Neural cell (in vitro differentiated cells): ENCODE measurements at regions not wholly inside any gene's neighbourhood (a gene's known extent, or its start where the extent isn't known, plus 50 kb on each side); places are given as distances from the start of the nearest gene placed in this dataset.
"Not testable (repeated sequence)": the region's sequence is repeated elsewhere in the genome, so short reads cannot be mapped to it uniquely, and the experiment has no call there.

Experiments
- H2AFZ ChIP-seq: fragments of 200-600, 300-800 bp; sonication (generic), shearing (Covaris generic); 2 replicates; pipeline ENCODE4 v1.6.0; 2014; ENCODE audit warnings: low read depth, mild to moderate bottlenecking, antibody characterized with exemption, low read length, moderate library complexity
- H3F3A ChIP-seq: fragments of 200-600 bp; shearing (Covaris generic); 2 replicates; pipeline ENCODE4 v1.6.1; 2016; ENCODE audit warnings: mild to moderate bottlenecking, moderate library complexity, mixed read lengths, antibody characterized with exemption, low read length; ENCODE audit not compliant: insufficient read depth, poor library complexity, severe bottlenecking
- H3K27ac ChIP-seq: fragments of 200-600, 300-800 bp; sonication (generic), shearing (Covaris generic); 2 replicates; pipeline ENCODE4 v1.5.1; 2014; ENCODE audit warnings: mild to moderate bottlenecking, low read length, moderate library complexity
- H3K27me3 ChIP-seq: fragments of 300-800, 200-600 bp; sonication (generic), shearing (Covaris generic); 2 replicates; pipeline ENCODE4 v1.6.0; 2014; ENCODE audit warnings: mild to moderate bottlenecking, low read depth, low read length, moderate library complexity; ENCODE audit not compliant: insufficient read depth
- H3K36me3 ChIP-seq: fragments of 300-800, 200-600 bp; sonication (generic), shearing (Covaris generic); 2 replicates; pipeline ENCODE4 v1.5.1; 2014; ENCODE audit warnings: mild to moderate bottlenecking, antibody characterized with exemption, low read length, moderate library complexity; ENCODE audit not compliant: insufficient read depth
- H3K4me2 ChIP-seq: fragments of 300-800, 200-600 bp; sonication (generic), shearing (Covaris generic); 2 replicates; pipeline ENCODE4 v1.6.0; 2014; ENCODE audit warnings: mild to moderate bottlenecking, low read length
- H3K4me3 ChIP-seq: fragments of 300-800, 200-600 bp; sonication (generic), shearing (Covaris generic); 2 replicates; pipeline ENCODE4 v1.5.1; 2014; ENCODE audit warnings: mild to moderate bottlenecking, low read length, moderate library complexity
- H3K79me2 ChIP-seq: fragments of 200-600 bp; shearing (Covaris generic); replicated peaks from 2 replicates; pipeline ENCODE4 v1.6.0; 2014; ENCODE audit warnings: mild to moderate bottlenecking, low read length, moderate library complexity; ENCODE audit not compliant: insufficient read depth
- H3K9ac ChIP-seq: fragments of 300-800, 200-600 bp; sonication (generic), shearing (Covaris generic); 2 replicates; pipeline ENCODE4 v1.6.1; 2016; ENCODE audit warnings: mild to moderate bottlenecking, low read length, mixed read lengths
- H3K9me2 ChIP-seq: fragments of 200-600 bp; shearing (Covaris generic); 2 replicates; pipeline ENCODE4 v1.6.1; 2016; ENCODE audit warnings: mild to moderate bottlenecking, low read length, mixed read lengths; ENCODE audit not compliant: insufficient read depth
- H3K9me3 ChIP-seq: fragments of 200-600, 300-800 bp; sonication (generic), shearing (Covaris generic); 2 replicates; pipeline ENCODE4 v1.6.1; 2016; ENCODE audit warnings: mild to moderate bottlenecking, mixed run types, low read length, moderate library complexity, mixed read lengths
- H4K20me1 ChIP-seq: fragments of 200-600 bp; shearing (Covaris generic); 2 replicates; pipeline ENCODE4 v1.6.1; 2016; ENCODE audit warnings: mild to moderate bottlenecking, mixed run types; ENCODE audit not compliant: insufficient read depth
- EP300 ChIP-seq: fragments of 450-650 bp; conservative IDR thresholded peaks from 2 replicates; pipeline ENCODE4 v1.6.1; 2014; ENCODE audit warnings: antibody characterized with exemption, mild to moderate bottlenecking, moderate library complexity; ENCODE audit not compliant: poor library complexity, severe bottlenecking
- EZH2 ChIP-seq: fragments of 200-600, 300-800 bp; shearing (Covaris generic), sonication (generic); IDR thresholded peaks from 2 replicates; pipeline ENCODE4 v1.6.1; 2014; ENCODE audit warnings: antibody characterized with exemption, low read length, borderline replicate concordance, mild to moderate bottlenecking; ENCODE audit not compliant: insufficient read depth, poor library complexity, severe bottlenecking
- MXI1 ChIP-seq: fragments of 450-650 bp; conservative IDR thresholded peaks from 2 replicates; pipeline ENCODE4 v1.6.1; 2014; ENCODE audit warnings: antibody characterized with exemption, mild to moderate bottlenecking; ENCODE audit not compliant: poor library complexity, severe bottlenecking
- POLR2AphosphoS5 ChIP-seq: IDR thresholded peaks from 2 replicates; pipeline ENCODE4 v1.6.1; 2012
- RAD21 ChIP-seq: fragments of 450-650 bp; conservative IDR thresholded peaks from 2 replicates; pipeline ENCODE4 v1.6.1; 2014; ENCODE audit warnings: antibody characterized with exemption, mild to moderate bottlenecking, moderate library complexity
- SMC3 ChIP-seq: fragments of 450-650 bp; conservative IDR thresholded peaks from 2 replicates; pipeline ENCODE4 v1.6.1; 2014; ENCODE audit warnings: antibody characterized with exemption, mild to moderate bottlenecking, moderate library complexity; ENCODE audit not compliant: poor library complexity
- TAF1 ChIP-seq: IDR thresholded peaks from 2 replicates; pipeline ENCODE4 v1.6.1; 2012; ENCODE audit warnings: low read depth
- TF ChIP-seq, protein P1 (sequence below): IDR thresholded peaks from 2 replicates; pipeline ENCODE4 v1.6.1; 2012; ENCODE audit warnings: borderline replicate concordance
- TF ChIP-seq, protein P2 (sequence below): fragments of 450-650 bp; IDR thresholded peaks from 2 replicates; pipeline ENCODE4 v1.5.1; 2014; ENCODE audit warnings: antibody characterized with exemption, mild to moderate bottlenecking, moderate library complexity; ENCODE audit not compliant: poor library complexity, severe bottlenecking

- Histone ChIP-seq H3K36me3 (no peaks in the 10 kb centered on the region), H3K9me2 (no peaks in the 10 kb centered on the region), H4K20me1 (no peaks in the 10 kb centered on the region), H3K9ac (no peak overlapping the region), H3K9me3 (no peaks in the 10 kb centered on the region), H3K27me3 (no peaks in the 10 kb centered on the region), H3K27ac (no peak overlapping the region), H3K79me2 (no peaks in the 10 kb centered on the region), H2AFZ (no peak overlapping the region), H3K4me2 (no peak overlapping the region), H3K4me3 (no peak overlapping the region), H3F3A (no peaks in the 10 kb centered on the region)
- TF ChIP-seq RAD21 = no peak
- TF ChIP-seq, protein P1, sequence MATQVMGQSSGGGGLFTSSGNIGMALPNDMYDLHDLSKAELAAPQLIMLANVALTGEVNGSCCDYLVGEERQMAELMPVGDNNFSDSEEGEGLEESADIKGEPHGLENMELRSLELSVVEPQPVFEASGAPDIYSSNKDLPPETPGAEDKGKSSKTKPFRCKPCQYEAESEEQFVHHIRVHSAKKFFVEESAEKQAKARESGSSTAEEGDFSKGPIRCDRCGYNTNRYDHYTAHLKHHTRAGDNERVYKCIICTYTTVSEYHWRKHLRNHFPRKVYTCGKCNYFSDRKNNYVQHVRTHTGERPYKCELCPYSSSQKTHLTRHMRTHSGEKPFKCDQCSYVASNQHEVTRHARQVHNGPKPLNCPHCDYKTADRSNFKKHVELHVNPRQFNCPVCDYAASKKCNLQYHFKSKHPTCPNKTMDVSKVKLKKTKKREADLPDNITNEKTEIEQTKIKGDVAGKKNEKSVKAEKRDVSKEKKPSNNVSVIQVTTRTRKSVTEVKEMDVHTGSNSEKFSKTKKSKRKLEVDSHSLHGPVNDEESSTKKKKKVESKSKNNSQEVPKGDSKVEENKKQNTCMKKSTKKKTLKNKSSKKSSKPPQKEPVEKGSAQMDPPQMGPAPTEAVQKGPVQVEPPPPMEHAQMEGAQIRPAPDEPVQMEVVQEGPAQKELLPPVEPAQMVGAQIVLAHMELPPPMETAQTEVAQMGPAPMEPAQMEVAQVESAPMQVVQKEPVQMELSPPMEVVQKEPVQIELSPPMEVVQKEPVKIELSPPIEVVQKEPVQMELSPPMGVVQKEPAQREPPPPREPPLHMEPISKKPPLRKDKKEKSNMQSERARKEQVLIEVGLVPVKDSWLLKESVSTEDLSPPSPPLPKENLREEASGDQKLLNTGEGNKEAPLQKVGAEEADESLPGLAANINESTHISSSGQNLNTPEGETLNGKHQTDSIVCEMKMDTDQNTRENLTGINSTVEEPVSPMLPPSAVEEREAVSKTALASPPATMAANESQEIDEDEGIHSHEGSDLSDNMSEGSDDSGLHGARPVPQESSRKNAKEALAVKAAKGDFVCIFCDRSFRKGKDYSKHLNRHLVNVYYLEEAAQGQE = no peak
- TF ChIP-seq, protein P2, sequence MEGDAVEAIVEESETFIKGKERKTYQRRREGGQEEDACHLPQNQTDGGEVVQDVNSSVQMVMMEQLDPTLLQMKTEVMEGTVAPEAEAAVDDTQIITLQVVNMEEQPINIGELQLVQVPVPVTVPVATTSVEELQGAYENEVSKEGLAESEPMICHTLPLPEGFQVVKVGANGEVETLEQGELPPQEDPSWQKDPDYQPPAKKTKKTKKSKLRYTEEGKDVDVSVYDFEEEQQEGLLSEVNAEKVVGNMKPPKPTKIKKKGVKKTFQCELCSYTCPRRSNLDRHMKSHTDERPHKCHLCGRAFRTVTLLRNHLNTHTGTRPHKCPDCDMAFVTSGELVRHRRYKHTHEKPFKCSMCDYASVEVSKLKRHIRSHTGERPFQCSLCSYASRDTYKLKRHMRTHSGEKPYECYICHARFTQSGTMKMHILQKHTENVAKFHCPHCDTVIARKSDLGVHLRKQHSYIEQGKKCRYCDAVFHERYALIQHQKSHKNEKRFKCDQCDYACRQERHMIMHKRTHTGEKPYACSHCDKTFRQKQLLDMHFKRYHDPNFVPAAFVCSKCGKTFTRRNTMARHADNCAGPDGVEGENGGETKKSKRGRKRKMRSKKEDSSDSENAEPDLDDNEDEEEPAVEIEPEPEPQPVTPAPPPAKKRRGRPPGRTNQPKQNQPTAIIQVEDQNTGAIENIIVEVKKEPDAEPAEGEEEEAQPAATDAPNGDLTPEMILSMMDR = no peak
- no peak for TF ChIP-seq SMC3
- no peak for TF ChIP-seq EZH2
- no peak for TF ChIP-seq TAF1
- no peak for TF ChIP-seq POLR2AphosphoS5
- TF ChIP-seq MXI1 = no peak
- TF ChIP-seq EP300 = no peak
These were observed 323.0 kb downstream of the OMA1 start for GRCh38 chr1:58223522-58223921.

GRCh38 chr1:58220836-58221472 lies 325.6 kb downstream of the OMA1 start:
- Histone ChIP-seq H3K79me2 (no peaks in the 10 kb centered on the region), H3K9me2 (no peaks in the 10 kb centered on the region), H3K36me3 (no peaks in the 10 kb centered on the region), H2AFZ (no peak overlapping the region), H3K9me3 (no peaks in the 10 kb centered on the region), H3K4me2 (no peak overlapping the region), H3F3A (no peaks in the 10 kb centered on the region), H4K20me1 (no peaks in the 10 kb centered on the region), H3K9ac (no peak overlapping the region), H3K27me3 (no peaks in the 10 kb centered on the region), H3K4me3 (no peak overlapping the region), H3K27ac (no peak overlapping the region)
- TF ChIP-seq TAF1 (no peak), EZH2 (no peak), SMC3 (no peak), RAD21 (no peak), POLR2AphosphoS5 (no peak), MXI1 (no peak), EP300 (no peak)
- TF ChIP-seq, protein P2 = no peak
- TF ChIP-seq, protein P1 = no peak

GRCh38 chr1:58216169-58216568 lies 330.4 kb downstream of the OMA1 start:
- not testable (repeated sequence) for H4K20me1 ChIP-seq, H2AFZ ChIP-seq, H3K9me2 ChIP-seq, H3K9me3 ChIP-seq, H3K79me2 ChIP-seq, H3K4me2 ChIP-seq, H3K27ac ChIP-seq, H3K4me3 ChIP-seq, H3F3A ChIP-seq, H3K9ac ChIP-seq, H3K27me3 ChIP-seq, H3K36me3 ChIP-seq
